K562 (cell line): ENCODE measurements at regions not wholly inside any gene's neighbourhood (a gene's known extent, or its start where the extent isn't known, plus 50 kb on each side); places are given as distances from the start of the nearest gene placed in this dataset.

Experiments used
- ATAC-seq: fragments of 200-7000 bp; cut with Tn5 transposase; 3 replicates; pipeline ENCODE4 v1.9.1; 2020; ENCODE audit warnings: moderate library complexity
- BruUV-seq: library from RNA; stranded (reverse); fragments of 400-500 nt; replicated peaks from 2 replicates; lab custom pipeline; 2021; lab: Mats Ljungman, UMichigan
- CTCF ChIA-PET: fragments of 300-600 bp; formaldehyde crosslinking; extraction: SDS; loops from one replicate; lab custom pipeline; 2021; ENCODE audit warnings: low intra/inter-chr PET ratio; lab: Yijun Ruan, JAX
- POLR2A ChIA-PET: fragments of 300-600, 350-650 bp; sonication (Branson Sonifier 250); formaldehyde crosslinking; extraction: SDS; loops from one replicate; lab custom pipeline; 2021; ENCODE audit warnings: antibody characterized with exemption, inconsistent platforms; lab: Yijun Ruan, JAX
- DNase-seq, 4 experiments: peaks; one replicate each; pipeline versions ENCODE4 v3.0.0 to v3.0.0-alpha.2; 2011 to 2018; ENCODE audit warnings: low spot score in 3 of 4, mixed read lengths in 3 of 4; ENCODE audit errors: extremely low read depth in 1 of 4
- FAIRE-seq: peaks from 2 replicates; lab custom pipeline; 2011; peaks lifted over from hg19 to GRCh38; lab: Jason Lieb, UNC
- H2AFZ ChIP-seq: 2 replicates; pipeline ENCODE4 v1.6.0; 2011; ENCODE audit warnings: low read depth, low read length, control low read depth, inconsistent platforms
- H3K27ac ChIP-seq: fragments of 200-600 bp; 3 replicates; pipeline ENCODE4 v1.8.0; 2011; ENCODE audit warnings: low read depth, mild to moderate bottlenecking, control low read depth, inconsistent platforms, low read length, moderate library complexity, mixed read lengths; ENCODE audit errors: extremely low read depth
- H3K27me3 ChIP-seq, 2 experiments: fragments of 300-600 bp in 1 of 2; 2 replicates in 1 of 2; 3 replicates in 1 of 2; pipeline versions ENCODE4 v1.6.0 to v1.8.0; 2011; ENCODE audit warnings: inconsistent platforms in 2 of 2, low read length in 2 of 2, mild to moderate bottlenecking in 1 of 2, mixed read lengths in 1 of 2, moderate library complexity in 1 of 2; ENCODE audit not compliant: control insufficient read depth in 2 of 2, insufficient read depth in 2 of 2
- H3K36me3 ChIP-seq: fragments of 300-600 bp; 3 replicates; pipeline ENCODE4 v1.8.0; 2011; ENCODE audit warnings: mild to moderate bottlenecking, low read length, inconsistent platforms; ENCODE audit not compliant: control insufficient read depth, insufficient read depth
- H3K4me1 ChIP-seq, 2 experiments: fragments of 200-600 bp in 1 of 2; replicated peaks in 1 of 2; 2 replicates in 1 of 2; 3 replicates in 1 of 2; pipeline versions ENCODE4 v1.5.1 to v1.8.0; 2011; ENCODE audit warnings: inconsistent platforms in 2 of 2, low read length in 2 of 2, mild to moderate bottlenecking in 1 of 2, mixed read lengths in 1 of 2, moderate library complexity in 1 of 2; ENCODE audit not compliant: control insufficient read depth in 2 of 2, insufficient read depth in 2 of 2
- H3K4me2 ChIP-seq: 2 replicates; pipeline ENCODE4 v1.6.1; 2011; ENCODE audit warnings: low read length, control low read depth, inconsistent platforms, mixed read lengths; ENCODE audit not compliant: insufficient read depth
- H3K4me3 ChIP-seq: fragments of 200-600 bp; sonication (generic), shearing (Covaris generic); 2 replicates; pipeline ENCODE4 v1.5.1; 2016; ENCODE audit warnings: control low read depth, inconsistent platforms
- H3K79me2 ChIP-seq: fragments of 200-600 bp; 3 replicates; pipeline ENCODE4 v1.8.0; 2011; ENCODE audit warnings: low read length, inconsistent platforms; ENCODE audit not compliant: control insufficient read depth, insufficient read depth
- H3K9ac ChIP-seq, 2 experiments: 2 replicates each; pipeline versions ENCODE4 v1.6.0 to v1.6.1; 2011; ENCODE audit warnings: low read depth in 2 of 2, low read length in 2 of 2, control low read depth in 1 of 2, inconsistent platforms in 1 of 2, mild to moderate bottlenecking in 1 of 2, mixed read lengths in 1 of 2; ENCODE audit not compliant: insufficient read depth in 1 of 2
- H3K9me1 ChIP-seq: one replicate; pipeline ENCODE4 v1.6.0; 2011; ENCODE audit warnings: inconsistent platforms, mild to moderate bottlenecking, low read length, moderate library complexity; ENCODE audit not compliant: control insufficient read depth, insufficient read depth
- H3K9me3 ChIP-seq: replicated peaks from 2 replicates; pipeline ENCODE4 v1.5.1; 2011; ENCODE audit warnings: low read depth, low read length, inconsistent platforms; ENCODE audit not compliant: control insufficient read depth, insufficient read depth
- H4K20me1 ChIP-seq: replicated peaks from 2 replicates; pipeline ENCODE4 v1.6.1; 2011; ENCODE audit warnings: low read length, inconsistent platforms, mixed read lengths; ENCODE audit not compliant: control insufficient read depth, insufficient read depth
- EP400 ChIP-seq: fragments of 450-650 bp; IDR thresholded peaks from 2 replicates; pipeline ENCODE4 v1.6.1; 2017; ENCODE audit warnings: antibody characterized with exemption, mild to moderate bottlenecking, moderate library complexity
- KDM2B ChIP-seq: fragments of 250-450 bp; sonication (Bioruptor Pico); IDR thresholded peaks from 2 replicates; pipeline ENCODE4 v1.8.0; 2021; ENCODE audit warnings: mild to moderate bottlenecking, moderate library complexity
- SMARCB1 ChIP-seq: IDR thresholded peaks from 2 replicates; pipeline ENCODE4 v1.6.1; 2011; ENCODE audit warnings: improper control_type of control experiment, low read depth; ENCODE audit not compliant: insufficient read length
- SNAPC5 ChIP-seq: fragments of 250-450 bp; sonication (Bioruptor Pico); IDR thresholded peaks from 2 replicates; pipeline ENCODE4 v1.8.0; 2021; ENCODE audit warnings: moderate library complexity, mild to moderate bottlenecking, inconsistent platforms
- TBP ChIP-seq: optimal IDR thresholded peaks from 2 replicates; pipeline ENCODE3; 2011; ENCODE audit warnings: low read depth, low read length, improper control_type of control experiment
- THAP7 ChIP-seq: fragments of 250-450 bp; sonication (Bioruptor Pico); IDR thresholded peaks from 2 replicates; pipeline ENCODE4 v1.5.0; 2021
- ZNF143 ChIP-seq: sonication (generic); formaldehyde crosslinking; IDR thresholded peaks from 2 replicates; pipeline ENCODE4 v1.9.0; 2022; ENCODE audit warnings: mild to moderate bottlenecking, missing genetic modification reagents
- ZNF24 ChIP-seq: fragments of 450-650 bp; IDR thresholded peaks from 2 replicates; pipeline ENCODE4 v1.6.1; 2016
- ZNF274 ChIP-seq: IDR thresholded peaks from 2 replicates; pipeline ENCODE4 v1.6.1; 2011; ENCODE audit warnings: low read depth, mild to moderate bottlenecking, low read length, moderate library complexity, borderline replicate concordance
- ZNF449 ChIP-seq: fragments of 250-450 bp; sonication (Bioruptor Pico); IDR thresholded peaks from 2 replicates; pipeline ENCODE4 v1.8.0; 2022; ENCODE audit warnings: moderate library complexity, mild to moderate bottlenecking, inconsistent platforms
- ZNF507 ChIP-seq: conservative IDR thresholded peaks from 2 replicates; pipeline ENCODE4 v1.6.1; 2017; ENCODE audit warnings: missing genetic modification characterization, missing compliant biosample characterization
- ZNF77 ChIP-seq: fragments of 250-450 bp; sonication (Bioruptor Pico); IDR thresholded peaks from 2 replicates; pipeline ENCODE4 v1.5.0; 2020
- WGBS: fragments of 100-300 bp; shearing (Covaris generic); methylation state at CpG from one replicate; pipeline ENCODE4 v1.1.6; 2016; ENCODE audit warnings: low coverage, mixed read lengths; ENCODE audit not compliant: insufficient coverage; ENCODE audit errors: missing lambda C conversion rate; 5-methylcytosine and 5-hydroxymethylcytosine counted together
- in situ Hi-C: fragments of 300-500 bp; cut with MboI; formaldehyde crosslinking; loops from 4 replicates; pipeline ENCODE4 v1.15.0; 2018; ENCODE audit warnings: inconsistent platforms, mixed read lengths
- intact Hi-C: fragments of 100-400 bp; cut with micrococcal nuclease; formaldehyde crosslinking; loops from 2 replicates; pipeline ENCODE4 v1.14.2; 2022

- CTCF ChIA-PET, result no interaction called here
Measured at GRCh38 chrX:96386981-96387380, 297.7 kb upstream of the DIAPH2 start.

GRCh38 chrX:96387801-96388200 lies 296.8 kb upstream of the DIAPH2 start:
- intact Hi-C loops (no loop called here), in situ Hi-C loops (no loop called here)
- FAIRE-seq, result no peak
- H3K79me2 ChIP-seq, result no peaks in the 10 kb centered on the region
- TF ChIP-seq ZNF77 (CRISPR knock-in tag) (no peak), ZNF274 (no peak), ZNF449 (no peak), ZNF24 (no peak)
- WGBS, result 7% methylated on average over 2 of the region's 2 CpGs
- H3K9me3 ChIP-seq, result no peaks in the 10 kb centered on the region
- H3K4me3 ChIP-seq, result no peak overlapping the region
- H3K9me1 ChIP-seq, result no peaks in the 10 kb centered on the region
- ChIA-PET POLR2A (no interaction called here), CTCF (no interaction called here)
- H3K27me3 ChIP-seq, result no peaks in the 10 kb centered on the region
- no peak for ATAC-seq
- BruUV-seq, result no TSS peak
- H3K4me1 ChIP-seq, result no peaks in the 10 kb centered on the region
- H3K36me3 ChIP-seq, result no peaks in the 10 kb centered on the region
- no peak for DNase-seq
- no peak overlapping the region for H3K27ac ChIP-seq
- H4K20me1 ChIP-seq, result no peaks in the 10 kb centered on the region
- no peak overlapping the region for H3K9ac ChIP-seq
- H3K4me2 ChIP-seq, result no peak overlapping the region
- no peak overlapping the region for H2AFZ ChIP-seq

More at GRCh38 chrX:96386981-96387380, 297.7 kb upstream of the DIAPH2 start:
- FAIRE-seq, result no peak
- no TSS peak for BruUV-seq
- H3K27ac ChIP-seq, result no peak overlapping the region
- H3K9ac ChIP-seq, result no peak overlapping the region
- H3K4me1 ChIP-seq, result no peaks in the 10 kb centered on the region
- no peak overlapping the region for H3K4me2 ChIP-seq
- no peaks in the 10 kb centered on the region for H3K9me3 ChIP-seq
- H2AFZ ChIP-seq, result no peak overlapping the region
- no peaks in the 10 kb centered on the region for H3K36me3 ChIP-seq
- no peaks in the 10 kb centered on the region for H3K9me1 ChIP-seq
- DNase-seq, result no peak
- ATAC-seq, result no peak
- in situ Hi-C loops, result no loop called here
- POLR2A ChIA-PET, result no interaction called here
- H3K79me2 ChIP-seq, result no peaks in the 10 kb centered on the region
- TF ChIP-seq TBP (no peak), EP400 (no peak), ZNF143 (CRISPR knock-in tag) (no peak), KDM2B (no peak), ZNF507 (tag) (no peak), SNAPC5 (CRISPR knock-in tag) (no peak), SMARCB1 (no peak), THAP7 (CRISPR knock-in tag) (no peak)
- TF ChIP-seq, all 486 proteins: peak for 0
- no peak overlapping the region for H3K4me3 ChIP-seq
- no peaks in the 10 kb centered on the region for H4K20me1 ChIP-seq
- intact Hi-C loops, result no loop called here
- no peaks in the 10 kb centered on the region for H3K27me3 ChIP-seq
- 0% methylated on average over 2 of the region's 2 CpGs for WGBS
